ENCODE measurements at regions not wholly inside any gene's neighbourhood (a gene's known extent, or its start where the extent isn't known, plus 50 kb on each side); places are given as distances from the start of the nearest gene placed in this dataset.

GRCh38 chr16:73521499-73521898 is 473.6 kb upstream of the ZFHX3 start:
- TF ChIP-seq POLR2A (IDR thresholded peaks at IDR 0.05; ENCODE audit: low read depth, low read length) (no peak), RAD21 (IDR thresholded peaks at IDR 0.05; ENCODE audit: low read length) (no peak)
